Natural killer cell (primary cell): ENCODE measurements at regions not wholly inside any gene's neighbourhood (a gene's known extent, or its start where the extent isn't known, plus 50 kb on each side); places are given as distances from the start of the nearest gene placed in this dataset.
"Not testable (repeated sequence)": the region's sequence is repeated elsewhere in the genome, so short reads cannot be mapped to it uniquely, and the experiment has no call there.

Source experiments
- ATAC-seq, 3 donors: fragments of 150-1000 bp in 2 of 3; fragments of 200-7000 bp in 1 of 3; cut with Tn5 transposase; 1 replicate in 1 of 3; 2 replicates in 2 of 3; pipeline ENCODE4 v1.10.0; 2021; ENCODE audit warnings: mild to moderate bottlenecking in 2 of 3, moderate library complexity in 2 of 3
- DNase-seq, 2 donors: peaks; one replicate each; pipeline versions ENCODE4 v3.0.0 to v3.0.0-alpha.2; 2013 to 2021; ENCODE audit warnings: mixed read lengths in 1 of 2
- H3K27ac ChIP-seq: one replicate; pipeline ENCODE4 v1.5.1; 2013; ENCODE audit warnings: mild to moderate bottlenecking, low read length
- H3K27me3 ChIP-seq: one replicate; pipeline ENCODE4 v1.6.1; 2013; ENCODE audit warnings: low read length; ENCODE audit not compliant: control insufficient read depth, insufficient read depth
- H3K36me3 ChIP-seq: one replicate; pipeline ENCODE4 v1.6.1; 2013; ENCODE audit warnings: low read length; ENCODE audit not compliant: control insufficient read depth, insufficient read depth
- H3K4me1 ChIP-seq: one replicate; pipeline ENCODE4 v1.6.1; 2013; ENCODE audit warnings: low read length; ENCODE audit not compliant: control insufficient read depth, insufficient read depth
- H3K4me3 ChIP-seq: one replicate; pipeline ENCODE4 v1.5.1; 2013; ENCODE audit warnings: low read length
- H3K9me3 ChIP-seq: one replicate; pipeline ENCODE4 v1.6.1; 2013; ENCODE audit warnings: low read length; ENCODE audit not compliant: control insufficient read depth, insufficient read depth
- H3K27ac Mint-ChIP-seq, 2 donors: one replicate each; pipeline ENCODE4 v1.8.0; 2022; ENCODE audit warnings: mild to moderate bottlenecking in 2 of 2, mixed read lengths in 2 of 2, moderate library complexity in 1 of 2
- H3K27me3 Mint-ChIP-seq, 2 donors: one replicate each; pipeline ENCODE4 v1.8.0; 2022; ENCODE audit warnings: low read depth in 2 of 2, mixed read lengths in 2 of 2
- H3K36me3 Mint-ChIP-seq: one replicate; pipeline ENCODE4 v1.8.0; 2022; ENCODE audit warnings: mixed read lengths
- H3K4me1 Mint-ChIP-seq, 2 donors: one replicate each; pipeline ENCODE4 v1.8.0; 2022; ENCODE audit warnings: mixed read lengths in 2 of 2
- H3K4me3 Mint-ChIP-seq: one replicate; pipeline ENCODE4 v1.8.0; 2022; ENCODE audit warnings: mild to moderate bottlenecking, moderate library complexity, mixed read lengths
- H3K9me3 Mint-ChIP-seq, 2 donors: one replicate each; pipeline ENCODE4 v1.8.0; 2022; ENCODE audit warnings: mixed read lengths in 2 of 2
- WGBS: methylation state at CpG from one replicate; pipeline ENCODE4 v1.1.7; 2013; ENCODE audit warnings: missing lambda C conversion rate; ENCODE audit not compliant: insufficient coverage; 5-methylcytosine and 5-hydroxymethylcytosine counted together
- intact Hi-C: fragments of 100-400 bp; cut with micrococcal nuclease; formaldehyde crosslinking; loops from one replicate; pipeline ENCODE4 v1.14.2; 2022
- TF ChIP-seq, protein P1 (sequence below): fragments of 200-600 bp; IDR thresholded peaks from one replicate; pipeline ENCODE4 v1.8.0; 2022; ENCODE audit warnings: antibody characterized with exemption

DNA sequence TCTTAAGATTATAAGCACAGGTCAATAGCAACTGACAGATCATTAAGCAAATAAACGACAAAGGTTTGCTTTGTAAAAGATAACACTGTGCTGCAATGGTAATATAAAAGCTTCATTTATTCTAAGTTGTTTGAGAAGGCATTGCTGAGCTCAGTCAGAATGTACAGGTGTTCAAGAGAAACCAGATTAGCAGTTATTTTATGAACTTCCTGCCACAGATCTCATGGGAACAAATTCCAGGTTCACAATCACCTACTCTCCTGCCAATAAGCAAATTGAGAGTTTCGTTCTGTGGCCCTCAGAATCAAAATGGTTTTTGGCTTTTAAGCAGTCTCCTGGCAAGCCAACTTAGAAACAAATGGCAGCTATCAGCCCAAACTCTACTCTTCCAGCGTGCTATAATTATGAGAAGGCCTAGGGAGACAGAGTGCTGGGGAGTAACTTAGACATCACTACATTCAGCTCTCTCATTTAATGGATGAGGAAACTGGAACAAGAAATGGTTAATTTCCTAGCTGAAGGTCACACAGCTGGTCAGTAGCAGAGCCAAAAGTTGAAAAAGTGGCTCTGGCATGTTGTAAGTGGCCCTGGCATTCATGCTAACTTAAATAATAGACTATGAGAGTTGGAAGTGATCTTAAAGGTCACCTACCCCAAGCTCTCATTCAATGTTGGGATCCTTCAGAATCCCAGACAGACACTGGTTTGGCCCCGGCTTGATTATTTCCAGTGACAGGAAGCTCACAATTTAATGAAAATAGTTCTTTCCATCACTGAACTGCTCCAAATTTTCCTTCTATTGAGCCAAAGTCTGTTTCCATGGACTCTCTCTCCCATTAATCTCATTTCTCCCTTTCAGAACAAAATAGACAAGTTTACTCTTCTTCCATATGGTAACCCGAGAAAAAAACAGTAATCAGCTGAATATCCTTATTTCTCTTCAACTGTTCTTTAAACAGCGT, 82.6 kb upstream of the EDEM3 start:
- 95% methylated on average over 6 of the region's 6 CpGs for WGBS
- intact Hi-C loops: no loop called here
- H3K27ac Mint-ChIP-seq: peak overlapping the region; percentile 25 to 44

DNA sequence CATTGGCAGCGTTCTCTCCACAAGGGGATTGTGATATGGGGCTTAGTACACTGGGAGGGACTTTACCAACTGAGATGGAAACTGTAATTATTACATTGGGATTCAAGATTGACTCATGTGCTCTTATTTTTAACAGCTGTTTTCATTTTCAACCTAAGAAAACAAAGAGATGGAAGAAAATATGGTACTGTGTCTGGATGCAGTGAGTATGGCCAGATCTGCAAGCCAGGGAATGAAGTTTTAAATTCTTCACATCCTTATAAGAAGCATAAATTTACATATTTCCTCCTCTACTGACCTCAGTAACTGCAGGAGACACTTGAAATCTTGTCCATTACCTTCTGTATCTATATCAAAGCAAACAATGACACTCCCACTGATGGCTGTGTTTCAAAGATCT, 81.5 kb upstream of the EDEM3 start:
- H3K27me3 ChIP-seq: no peaks in the 10 kb centered on the region
- no peak for ATAC-seq
- TF ChIP-seq, protein P1, sequence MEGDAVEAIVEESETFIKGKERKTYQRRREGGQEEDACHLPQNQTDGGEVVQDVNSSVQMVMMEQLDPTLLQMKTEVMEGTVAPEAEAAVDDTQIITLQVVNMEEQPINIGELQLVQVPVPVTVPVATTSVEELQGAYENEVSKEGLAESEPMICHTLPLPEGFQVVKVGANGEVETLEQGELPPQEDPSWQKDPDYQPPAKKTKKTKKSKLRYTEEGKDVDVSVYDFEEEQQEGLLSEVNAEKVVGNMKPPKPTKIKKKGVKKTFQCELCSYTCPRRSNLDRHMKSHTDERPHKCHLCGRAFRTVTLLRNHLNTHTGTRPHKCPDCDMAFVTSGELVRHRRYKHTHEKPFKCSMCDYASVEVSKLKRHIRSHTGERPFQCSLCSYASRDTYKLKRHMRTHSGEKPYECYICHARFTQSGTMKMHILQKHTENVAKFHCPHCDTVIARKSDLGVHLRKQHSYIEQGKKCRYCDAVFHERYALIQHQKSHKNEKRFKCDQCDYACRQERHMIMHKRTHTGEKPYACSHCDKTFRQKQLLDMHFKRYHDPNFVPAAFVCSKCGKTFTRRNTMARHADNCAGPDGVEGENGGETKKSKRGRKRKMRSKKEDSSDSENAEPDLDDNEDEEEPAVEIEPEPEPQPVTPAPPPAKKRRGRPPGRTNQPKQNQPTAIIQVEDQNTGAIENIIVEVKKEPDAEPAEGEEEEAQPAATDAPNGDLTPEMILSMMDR: no peak
- H3K9me3 ChIP-seq: no peaks in the 10 kb centered on the region
- Mint-ChIP-seq H3K4me3 (no peak overlapping the region), H3K27me3 (no peaks in the 10 kb centered on the region), H3K27ac (no peak overlapping the region), H3K9me3 (no peaks in the 10 kb centered on the region), H3K36me3 (peaks cover 21% of the 10 kb centered on the region), H3K4me1 (peaks cover 15 to 20% of the 10 kb centered on the region in 2 donors)
- H3K36me3 ChIP-seq: peaks cover 6% of the 10 kb centered on the region
- 100% methylated on average over 1 of the region's 1 CpG for WGBS
- H3K4me3 ChIP-seq: no peak overlapping the region
- DNase-seq: no peak
- H3K27ac ChIP-seq: no peak overlapping the region
- H3K4me1 ChIP-seq: peaks cover 2% of the 10 kb centered on the region
- intact Hi-C loops: no loop called here

More for the DNA sequence above, 82.6 kb upstream of the EDEM3 start:
- Mint-ChIP-seq H3K27me3 (no peaks in the 10 kb centered on the region), H3K36me3 (peaks cover 21% of the 10 kb centered on the region), H3K4me3 (no peak overlapping the region), H3K9me3 (no peaks in the 10 kb centered on the region), H3K4me1 (peaks cover 20 to 22% of the 10 kb centered on the region in 2 donors)
- Histone ChIP-seq H3K36me3 (peaks cover 2% of the 10 kb centered on the region), H3K27me3 (no peaks in the 10 kb centered on the region), H3K4me1 (peaks cover 4% of the 10 kb centered on the region), H3K27ac (no peak overlapping the region), H3K4me3 (no peak overlapping the region), H3K9me3 (no peaks in the 10 kb centered on the region)
- TF ChIP-seq, protein P1: no peak
- ATAC-seq (no peak), DNase-seq (no peak)

DNA sequence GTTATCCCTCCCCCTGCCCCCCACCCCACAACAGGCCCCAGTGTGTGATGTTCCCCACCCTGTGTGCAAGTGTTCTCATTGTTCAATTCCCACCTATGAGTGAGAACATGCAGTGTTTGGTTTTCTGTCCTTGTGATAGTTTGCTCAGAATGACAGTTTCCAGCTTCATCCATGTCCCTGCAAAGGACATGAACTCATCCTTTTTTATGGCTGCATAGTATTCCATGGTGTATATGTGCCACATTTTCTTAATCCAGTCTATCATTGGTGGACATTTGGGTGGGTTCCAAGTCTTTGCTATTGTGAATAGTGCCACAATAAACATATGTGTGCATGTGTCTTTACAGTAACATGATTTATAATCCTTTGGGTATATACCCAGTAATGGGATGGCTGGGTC, 79.3 kb upstream of the EDEM3 start:
- H3K27ac Mint-ChIP-seq, H3K4me3 Mint-ChIP-seq, H3K27ac ChIP-seq, ATAC-seq, DNase-seq, H3K9me3 Mint-ChIP-seq, intact Hi-C loops, H3K27me3 ChIP-seq, H3K4me3 ChIP-seq, H3K27me3 Mint-ChIP-seq, H3K9me3 ChIP-seq, H3K4me1 ChIP-seq: not testable (repeated sequence)
- peaks cover 11% of the 10 kb centered on the region for H3K36me3 ChIP-seq
- H3K4me1 Mint-ChIP-seq: peaks cover 5 to 10% of the 10 kb centered on the region in 2 donors
- H3K36me3 Mint-ChIP-seq: peaks cover 21% of the 10 kb centered on the region

DNA sequence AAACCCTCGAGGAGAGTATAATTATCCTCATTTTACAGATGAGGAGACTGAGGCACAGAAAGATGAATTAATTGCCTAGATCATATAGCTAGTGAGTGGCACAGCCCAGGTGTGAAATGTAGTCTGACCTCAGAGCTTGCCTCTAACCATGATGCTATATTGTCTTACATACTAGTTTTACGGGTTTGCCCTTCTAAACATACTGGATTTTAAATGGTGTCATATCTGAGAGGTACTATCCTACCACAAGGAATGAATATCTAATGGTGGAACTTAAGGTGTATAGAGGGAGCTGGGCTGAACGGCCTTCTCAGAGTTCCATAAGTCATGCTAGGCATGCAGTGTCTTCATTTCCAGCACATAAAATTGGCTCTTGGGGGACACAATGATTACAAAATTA, 77.9 kb upstream of the EDEM3 start:
- Mint-ChIP-seq H3K4me3 (no peak overlapping the region), H3K4me1 (peaks cover 0 to under 1% of the 10 kb centered on the region in 2 donors), H3K27ac (no peak overlapping the region), H3K36me3 (peaks cover 21% of the 10 kb centered on the region), H3K9me3 (no peaks in the 10 kb centered on the region), H3K27me3 (no peaks in the 10 kb centered on the region)
- no peaks in the 10 kb centered on the region for H3K4me1 ChIP-seq
- intact Hi-C loops: no loop called here
- no peaks in the 10 kb centered on the region for H3K27me3 ChIP-seq
- WGBS: 100% methylated on average over 1 of the region's 3 CpGs
- H3K27ac ChIP-seq: no peak overlapping the region
- ATAC-seq (no peak), DNase-seq (no peak)
- no peaks in the 10 kb centered on the region for H3K9me3 ChIP-seq
- TF ChIP-seq, protein P1: no peak
- no peak overlapping the region for H3K4me3 ChIP-seq
- peaks cover 11% of the 10 kb centered on the region for H3K36me3 ChIP-seq

DNA sequence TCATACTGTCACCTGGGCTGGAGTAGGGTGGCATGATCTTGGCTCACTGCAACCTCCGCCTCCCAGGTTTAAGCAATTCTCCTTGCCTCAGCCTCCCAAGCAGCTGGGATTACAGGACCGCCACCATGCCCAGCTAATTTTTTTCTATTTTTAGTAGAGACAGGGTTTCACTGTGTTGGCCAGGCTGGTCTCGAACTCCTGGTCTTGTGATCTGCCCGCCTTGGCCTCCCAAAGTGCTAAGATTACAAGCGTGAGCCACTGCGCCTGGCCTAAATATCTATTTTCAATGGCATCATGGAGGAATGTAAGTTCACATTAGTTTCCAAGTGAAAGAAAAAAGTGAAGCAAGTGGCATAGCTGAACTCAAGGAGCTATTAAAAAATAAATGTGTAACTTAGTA, 74.8 kb upstream of the EDEM3 start:
- H3K4me1 ChIP-seq, H3K27ac Mint-ChIP-seq, H3K4me3 ChIP-seq, H3K9me3 Mint-ChIP-seq, H3K36me3 ChIP-seq, H3K9me3 ChIP-seq, H3K27me3 Mint-ChIP-seq, intact Hi-C loops, H3K27me3 ChIP-seq, DNase-seq, H3K36me3 Mint-ChIP-seq, H3K4me1 Mint-ChIP-seq, H3K27ac ChIP-seq, H3K4me3 Mint-ChIP-seq, ATAC-seq: not testable (repeated sequence)
- 99% methylated on average over 6 of the region's 6 CpGs for WGBS
